T-helper 17 cell (primary cell): ENCODE measurements at regions not wholly inside any gene's neighbourhood (a gene's known extent, or its start where the extent isn't known, plus 50 kb on each side); places are given as distances from the start of the nearest gene placed in this dataset.

Source experiments
- ATAC-seq: fragments of 150-1000 bp; cut with Tn5 transposase; 2 replicates; pipeline ENCODE4 v1.10.0; 2021; ENCODE audit warnings: mild to moderate bottlenecking, moderate library complexity
- DNase-seq, 3 donors: peaks; one replicate each; pipeline versions ENCODE4 v3.0.0 to v3.0.0-alpha.2; 2020 to 2021
- H3K9me3 ChIP-seq: one replicate; pipeline ENCODE4 v1.7.0; 2013; ENCODE audit warnings: low read length, mild to moderate bottlenecking; ENCODE audit not compliant: control insufficient read depth, poor library complexity, severe bottlenecking
- H3K27ac Mint-ChIP-seq: one replicate; pipeline ENCODE4 v1.8.0; 2022; ENCODE audit warnings: mild to moderate bottlenecking, moderate library complexity, mixed read lengths
- H3K27me3 Mint-ChIP-seq: one replicate; pipeline ENCODE4 v1.8.0; 2022; ENCODE audit warnings: mixed read lengths
- H3K36me3 Mint-ChIP-seq: one replicate; pipeline ENCODE4 v1.8.0; 2022; ENCODE audit warnings: low read depth, mixed read lengths
- H3K4me1 Mint-ChIP-seq: one replicate; pipeline ENCODE4 v1.8.0; 2022; ENCODE audit warnings: mild to moderate bottlenecking, mixed read lengths
- H3K4me3 Mint-ChIP-seq: one replicate; pipeline ENCODE4 v1.8.0; 2022; ENCODE audit warnings: mild to moderate bottlenecking, moderate library complexity, mixed read lengths

DNA sequence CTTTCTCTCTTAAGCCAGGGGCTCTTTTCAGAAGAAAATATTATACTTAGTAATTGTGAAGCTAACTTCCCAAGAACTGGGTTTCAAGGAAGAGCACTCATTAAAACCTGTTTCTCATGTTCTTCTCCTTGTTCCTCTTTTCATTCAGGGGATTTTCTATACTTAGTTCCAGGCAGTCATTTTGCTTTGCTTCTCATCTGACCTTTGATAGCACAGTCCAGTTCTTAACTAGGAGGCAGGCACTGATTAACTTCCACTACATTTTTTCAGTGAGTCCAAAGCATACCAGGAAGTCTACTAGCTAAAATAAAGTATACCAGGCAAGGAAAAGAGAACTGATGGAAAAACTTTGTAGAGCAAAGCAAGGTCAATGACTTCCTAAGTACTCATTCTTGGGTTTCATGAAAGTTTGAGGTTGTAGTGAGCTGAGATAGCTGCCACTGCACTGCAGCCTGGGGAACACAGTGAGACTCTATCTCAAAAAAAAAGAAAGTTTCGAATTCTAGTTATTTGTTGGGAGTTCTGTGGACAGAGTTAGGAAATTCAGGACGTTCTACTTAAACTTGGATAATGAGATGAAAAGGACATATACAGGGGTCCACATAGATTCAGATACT lies 190.1 kb upstream of the HS3ST1 start:
- Mint-ChIP-seq H3K4me1 (no peaks in the 10 kb centered on the region), H3K27ac (no peak overlapping the region), H3K27me3 (no peaks in the 10 kb centered on the region), H3K4me3 (no peak overlapping the region), H3K36me3 (no peaks in the 10 kb centered on the region)
- ATAC-seq, result no peak
- no peak for DNase-seq
- no peaks in the 10 kb centered on the region for H3K9me3 ChIP-seq

DNA sequence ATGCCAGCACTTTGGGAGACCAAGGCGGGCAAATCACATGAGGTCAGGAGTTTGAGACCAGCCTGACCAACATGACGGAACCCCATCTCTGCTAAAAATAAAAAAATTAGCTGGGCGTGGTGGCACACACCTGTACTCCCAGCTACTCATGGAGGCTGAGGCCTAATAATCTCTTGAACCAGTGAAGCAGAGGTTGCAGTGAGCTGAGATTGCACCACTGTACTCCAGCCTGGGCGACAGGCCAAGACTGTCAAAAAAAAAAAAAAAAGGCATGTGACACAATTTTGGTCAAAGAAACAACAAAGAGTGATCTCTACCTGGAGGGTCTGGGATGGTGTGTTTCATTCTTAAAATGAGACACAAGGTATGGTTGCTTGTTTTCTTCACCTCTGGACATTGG lies 188.2 kb upstream of the HS3ST1 start:
- Mint-ChIP-seq H3K27ac (no peak overlapping the region), H3K27me3 (no peaks in the 10 kb centered on the region), H3K36me3 (peaks cover 5% of the 10 kb centered on the region), H3K4me1 (no peaks in the 10 kb centered on the region), H3K4me3 (no peak overlapping the region)
- ATAC-seq (no peak), DNase-seq (no peak)
- H3K9me3 ChIP-seq, result no peaks in the 10 kb centered on the region

DNA sequence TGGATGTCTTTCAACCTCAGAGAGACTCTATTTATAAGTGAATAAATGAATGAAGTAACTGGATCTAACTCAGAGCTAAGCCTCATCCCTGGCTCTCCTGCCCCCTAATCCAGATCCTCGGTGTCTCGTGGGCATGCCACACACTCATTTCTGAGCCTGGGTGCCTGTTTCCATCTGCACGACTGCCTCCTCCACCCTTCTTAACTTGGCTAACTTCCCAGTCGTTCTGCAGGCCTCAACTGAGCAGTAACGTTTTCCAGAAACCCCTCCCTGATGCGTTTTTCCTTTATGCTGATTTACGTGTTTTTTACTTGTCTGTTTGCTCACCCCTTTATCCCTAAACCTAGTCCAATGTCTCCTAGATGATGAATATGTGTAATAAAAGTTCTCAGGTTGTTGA lies 186.9 kb upstream of the HS3ST1 start:
- no peaks in the 10 kb centered on the region for H3K4me1 Mint-ChIP-seq
- H3K9me3 ChIP-seq, result no peaks in the 10 kb centered on the region
- no peaks in the 10 kb centered on the region for H3K27me3 Mint-ChIP-seq
- no peak overlapping the region for H3K27ac Mint-ChIP-seq
- no peak for ATAC-seq
- no peak for DNase-seq
- H3K36me3 Mint-ChIP-seq, result peaks cover 5% of the 10 kb centered on the region
- no peak overlapping the region for H3K4me3 Mint-ChIP-seq

DNA sequence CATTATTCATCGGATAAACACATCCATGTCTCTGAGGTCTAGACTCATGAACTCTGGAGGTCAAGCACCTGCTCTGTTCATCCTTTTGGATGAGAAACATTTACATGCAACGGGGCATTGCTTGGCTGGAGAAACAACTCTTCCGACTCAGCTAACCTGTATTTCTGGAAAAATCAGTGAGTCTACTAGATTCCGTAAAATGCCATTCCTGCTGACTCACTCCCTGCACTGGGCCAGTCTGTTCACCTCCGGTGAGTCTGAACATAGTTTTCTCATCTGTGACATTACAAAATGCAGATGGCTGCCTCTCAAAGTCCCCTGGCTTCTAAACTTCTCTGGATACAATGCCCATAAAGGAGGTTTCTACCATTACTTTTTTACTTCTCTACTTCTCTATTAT lies 185.7 kb upstream of the HS3ST1 start:
- no peak overlapping the region for H3K27ac Mint-ChIP-seq
- H3K4me3 Mint-ChIP-seq, result no peak overlapping the region
- H3K27me3 Mint-ChIP-seq, result no peaks in the 10 kb centered on the region
- H3K4me1 Mint-ChIP-seq, result no peaks in the 10 kb centered on the region
- no peaks in the 10 kb centered on the region for H3K9me3 ChIP-seq
- DNase-seq, result no peak
- H3K36me3 Mint-ChIP-seq, result peaks cover 5% of the 10 kb centered on the region
- no peak for ATAC-seq

DNA sequence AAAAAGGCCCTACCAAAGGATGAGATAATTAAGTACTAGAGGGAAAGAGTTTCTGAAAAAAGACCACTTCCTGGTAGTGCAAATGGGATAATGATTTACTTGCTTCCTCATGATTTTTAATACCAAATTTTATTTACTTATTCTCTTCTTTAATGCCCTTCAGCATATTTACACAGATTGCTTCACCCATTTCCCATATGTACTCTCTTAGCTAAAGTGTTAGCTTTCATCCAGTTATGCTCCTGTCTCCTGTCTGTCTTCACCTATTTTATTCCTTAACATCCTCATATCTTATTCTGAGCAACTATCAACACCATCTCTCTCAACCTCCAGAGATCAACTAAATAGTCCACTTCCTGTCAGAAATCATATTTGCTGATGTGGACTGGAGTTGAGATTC lies 183.2 kb upstream of the HS3ST1 start:
- H3K4me1 Mint-ChIP-seq, result no peaks in the 10 kb centered on the region
- ATAC-seq (no peak), DNase-seq (no peak)
- no peak overlapping the region for H3K27ac Mint-ChIP-seq
- H3K27me3 Mint-ChIP-seq, result no peaks in the 10 kb centered on the region
- no peak overlapping the region for H3K4me3 Mint-ChIP-seq
- H3K9me3 ChIP-seq, result no peaks in the 10 kb centered on the region
- peaks cover 5% of the 10 kb centered on the region for H3K36me3 Mint-ChIP-seq

DNA sequence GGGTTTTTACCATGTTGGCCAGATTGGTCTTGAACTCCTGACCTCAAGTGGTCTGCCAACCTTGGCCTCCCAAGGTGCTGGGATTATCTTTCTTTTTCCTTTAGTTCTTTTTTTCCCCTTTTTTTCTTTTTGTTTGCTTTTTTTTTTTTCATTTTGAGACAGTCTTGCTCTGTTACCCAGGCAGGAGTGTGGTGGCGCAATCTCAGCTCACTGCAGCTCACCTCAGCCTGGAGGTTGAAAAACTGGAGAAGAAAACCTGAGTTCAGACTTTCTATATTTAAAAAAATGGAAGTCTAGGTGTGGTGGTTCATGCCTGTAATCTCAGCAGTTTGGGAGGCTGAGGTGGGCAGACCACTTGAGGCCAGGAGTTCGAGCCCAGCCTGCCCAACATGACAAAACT lies 181.1 kb upstream of the HS3ST1 start:
- H3K4me3 Mint-ChIP-seq, result no peak overlapping the region
- no peak overlapping the region for H3K27ac Mint-ChIP-seq
- no peaks in the 10 kb centered on the region for H3K27me3 Mint-ChIP-seq
- no peak for DNase-seq
- H3K9me3 ChIP-seq, result no peaks in the 10 kb centered on the region
- peaks cover 2% of the 10 kb centered on the region for H3K4me1 Mint-ChIP-seq
- H3K36me3 Mint-ChIP-seq, result peaks cover 5% of the 10 kb centered on the region
- ATAC-seq, result no peak

DNA sequence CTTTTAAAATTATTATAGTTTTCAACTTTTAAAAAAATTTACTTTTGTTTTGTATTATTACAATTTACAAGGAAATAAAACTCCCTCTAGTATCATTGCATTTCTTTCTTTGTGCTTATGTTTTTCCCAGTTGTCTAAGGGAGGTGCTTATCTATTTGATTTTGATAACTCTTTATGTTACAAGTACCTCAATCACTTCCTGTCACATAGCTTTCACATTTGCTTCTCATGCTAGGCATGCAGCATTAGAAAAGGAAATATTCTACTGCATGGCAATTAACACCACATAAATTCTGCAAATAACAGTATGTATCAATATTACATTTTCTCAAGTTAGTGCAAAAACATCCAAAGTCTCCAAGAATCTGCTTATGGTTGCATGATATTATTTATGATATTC lies 180.3 kb upstream of the HS3ST1 start:
- no peaks in the 10 kb centered on the region for H3K9me3 ChIP-seq
- Mint-ChIP-seq H3K27ac (no peak overlapping the region), H3K4me3 (no peak overlapping the region), H3K4me1 (peaks cover 2% of the 10 kb centered on the region), H3K36me3 (peaks cover 5% of the 10 kb centered on the region), H3K27me3 (peaks cover 4% of the 10 kb centered on the region)
- no peak for ATAC-seq
- DNase-seq, result no peak

DNA sequence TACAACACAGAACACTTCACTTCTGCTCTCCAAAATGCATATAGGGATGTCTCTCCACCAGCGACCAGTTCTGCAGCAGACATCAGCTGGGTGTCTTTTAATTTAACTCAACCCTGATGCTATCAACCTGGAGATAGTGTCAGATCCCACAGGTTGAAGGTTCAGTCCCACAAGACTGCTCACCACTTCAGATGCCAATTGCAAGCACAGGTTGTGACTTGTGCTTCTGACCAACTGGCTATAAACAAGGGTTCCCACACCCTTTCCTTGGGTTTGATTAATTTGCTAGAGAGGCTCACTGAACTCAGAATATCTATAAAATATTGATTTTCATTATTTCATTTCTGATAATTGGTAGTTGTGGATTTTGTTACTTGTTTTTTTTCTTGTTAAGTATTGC lies 177.4 kb upstream of the HS3ST1 start:
- no peak overlapping the region for H3K27ac Mint-ChIP-seq
- ATAC-seq (no peak), DNase-seq (no peak)
- no peak overlapping the region for H3K4me3 Mint-ChIP-seq
- peaks cover 2% of the 10 kb centered on the region for H3K4me1 Mint-ChIP-seq
- peaks cover 4% of the 10 kb centered on the region for H3K27me3 Mint-ChIP-seq
- H3K36me3 Mint-ChIP-seq, result no peaks in the 10 kb centered on the region
- H3K9me3 ChIP-seq, result no peaks in the 10 kb centered on the region

DNA sequence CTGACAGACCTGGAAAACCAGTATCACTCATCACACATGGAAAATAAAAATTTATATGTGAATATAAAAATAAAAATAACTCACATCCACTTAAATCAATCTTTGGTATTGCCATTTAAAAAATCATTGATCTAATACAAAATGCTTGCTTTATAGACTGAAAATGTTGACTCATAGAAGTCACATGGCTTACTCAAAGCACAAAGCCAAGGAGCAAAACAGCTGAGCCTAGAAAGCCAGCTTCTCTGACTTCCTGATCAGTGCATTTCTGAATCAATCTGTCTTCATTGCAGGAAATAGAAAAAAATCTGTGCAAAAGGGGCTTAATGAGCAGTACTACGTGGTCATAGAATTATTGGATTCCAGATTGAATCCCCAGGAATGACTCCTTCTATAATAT lies 176.9 kb upstream of the HS3ST1 start:
- no peak for ATAC-seq
- Mint-ChIP-seq H3K27ac (no peak overlapping the region), H3K27me3 (peaks cover 4% of the 10 kb centered on the region), H3K4me1 (peaks cover 2% of the 10 kb centered on the region), H3K4me3 (no peak overlapping the region), H3K36me3 (no peaks in the 10 kb centered on the region)
- DNase-seq, result no peak
- H3K9me3 ChIP-seq, result no peaks in the 10 kb centered on the region

DNA sequence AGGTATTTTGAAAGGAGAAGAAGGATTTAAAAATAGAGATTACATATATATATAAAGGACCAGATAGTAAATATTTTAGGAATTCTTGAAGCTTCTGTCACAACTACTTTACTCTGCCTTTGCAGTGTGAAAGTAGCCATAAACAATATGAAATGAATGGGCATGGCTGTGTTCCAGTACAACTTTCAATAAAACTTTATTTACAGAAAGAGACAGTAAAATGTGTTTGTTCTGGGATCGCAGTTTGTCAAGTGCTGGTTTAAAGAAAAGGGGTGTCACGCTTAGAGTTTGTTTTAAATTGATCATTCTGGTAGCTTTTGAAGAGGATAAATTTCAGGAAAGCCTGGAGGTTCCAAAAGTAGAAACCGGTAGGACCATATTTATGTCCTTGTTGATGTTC lies 176.1 kb upstream of the HS3ST1 start:
- Mint-ChIP-seq H3K27ac (no peak overlapping the region), H3K27me3 (peaks cover 4% of the 10 kb centered on the region), H3K4me3 (no peak overlapping the region), H3K4me1 (peaks cover 2% of the 10 kb centered on the region), H3K36me3 (no peaks in the 10 kb centered on the region)
- ATAC-seq, result no peak
- no peaks in the 10 kb centered on the region for H3K9me3 ChIP-seq
- no peak for DNase-seq

DNA sequence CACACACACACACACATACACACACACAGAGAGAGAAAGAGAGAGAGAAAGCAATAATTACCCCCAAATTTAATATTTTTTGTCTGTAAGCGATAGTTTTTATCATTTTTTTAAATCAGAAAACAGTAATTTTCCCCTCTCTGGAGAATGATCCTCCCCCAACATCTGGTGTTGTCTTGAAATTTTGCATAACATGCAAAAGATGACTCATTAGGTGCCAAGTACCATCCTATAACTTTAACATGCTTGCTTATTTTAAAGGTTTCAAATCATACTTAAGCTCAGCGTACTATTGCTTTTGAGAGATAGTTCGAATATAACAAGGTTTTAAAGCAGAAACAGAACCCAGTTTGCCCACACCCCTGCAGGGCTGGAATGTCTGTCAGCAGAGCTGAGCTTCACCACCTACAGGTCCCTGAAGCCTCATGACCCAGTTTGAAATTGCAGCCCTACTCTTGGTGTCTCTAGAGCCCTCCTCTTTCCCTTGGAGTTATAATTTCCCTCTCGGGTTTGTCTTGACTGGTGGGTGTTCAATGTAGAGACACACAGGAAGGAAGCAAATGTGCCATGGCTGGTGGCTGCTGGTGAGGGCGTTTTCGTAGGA lies 175.0 kb upstream of the HS3ST1 start:
- peaks cover 11% of the 10 kb centered on the region for H3K27me3 Mint-ChIP-seq
- ATAC-seq (no peak), DNase-seq (no peak)
- no peaks in the 10 kb centered on the region for H3K9me3 ChIP-seq
- no peak overlapping the region for H3K4me3 Mint-ChIP-seq
- H3K4me1 Mint-ChIP-seq, result peaks cover 2% of the 10 kb centered on the region
- no peak overlapping the region for H3K27ac Mint-ChIP-seq
- H3K36me3 Mint-ChIP-seq, result no peaks in the 10 kb centered on the region

DNA sequence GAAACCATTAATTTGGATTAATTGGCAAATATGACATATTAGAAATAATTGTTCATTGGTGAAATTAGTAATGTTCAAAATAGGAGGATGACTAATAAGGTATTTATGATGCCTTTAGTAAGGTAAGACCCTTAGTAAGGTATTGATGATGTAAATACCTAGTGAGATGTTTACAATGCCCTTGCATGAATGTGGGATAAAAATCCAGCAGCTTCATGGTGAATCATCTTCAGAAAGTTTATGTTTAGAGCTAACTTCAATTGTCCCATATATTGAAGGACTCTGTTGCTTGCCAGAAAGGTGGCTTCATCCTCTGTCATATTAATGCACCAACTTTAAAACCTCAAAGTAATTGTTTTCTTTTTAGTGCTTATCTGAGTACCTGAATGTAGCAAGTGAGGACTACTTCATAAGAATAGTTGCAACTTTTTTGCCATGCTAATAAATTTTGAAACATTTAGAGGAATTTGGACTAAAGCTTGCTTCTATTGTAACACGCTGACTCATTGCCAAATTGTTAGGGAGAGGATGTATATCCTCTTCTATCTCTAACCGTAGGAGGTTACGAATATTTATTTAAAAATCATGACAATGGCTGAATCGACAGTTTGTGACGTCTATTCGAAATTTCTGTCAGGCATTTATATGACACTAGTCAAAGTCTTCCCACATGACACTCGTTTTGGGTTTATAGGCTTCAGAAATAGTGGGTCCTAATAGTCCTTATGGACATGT lies 174.1 kb upstream of the HS3ST1 start:
- H3K27ac Mint-ChIP-seq, result no peak overlapping the region
- peaks cover 15% of the 10 kb centered on the region for H3K27me3 Mint-ChIP-seq
- H3K4me3 Mint-ChIP-seq, result no peak overlapping the region
- ATAC-seq, result no peak
- H3K9me3 ChIP-seq, result no peaks in the 10 kb centered on the region
- peaks cover 2% of the 10 kb centered on the region for H3K4me1 Mint-ChIP-seq
- no peak for DNase-seq
- no peaks in the 10 kb centered on the region for H3K36me3 Mint-ChIP-seq

DNA sequence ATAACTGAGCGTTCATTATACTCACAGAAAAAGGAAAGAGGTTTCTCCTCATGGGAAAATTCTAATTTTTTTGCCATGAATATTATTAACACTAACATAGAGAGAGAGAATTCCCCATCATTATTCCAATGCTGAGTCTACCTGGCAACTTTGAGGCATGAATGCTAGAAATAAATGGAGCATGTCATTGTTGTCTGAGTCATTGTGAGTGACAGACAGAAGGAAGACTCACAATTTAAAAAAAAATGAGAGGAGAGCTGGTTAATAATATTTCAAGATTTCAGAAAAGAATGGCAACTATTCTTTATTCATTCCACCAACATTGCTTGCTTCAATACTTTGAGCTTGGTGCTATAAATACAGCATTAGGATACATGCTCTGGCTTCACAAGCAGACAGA lies 170.4 kb upstream of the HS3ST1 start:
- no peak overlapping the region for H3K27ac Mint-ChIP-seq
- DNase-seq, result no peak
- peaks cover 11% of the 10 kb centered on the region for H3K27me3 Mint-ChIP-seq
- H3K4me1 Mint-ChIP-seq, result no peaks in the 10 kb centered on the region
- H3K4me3 Mint-ChIP-seq, result no peak overlapping the region
- no peaks in the 10 kb centered on the region for H3K36me3 Mint-ChIP-seq
- ATAC-seq, result no peak
- no peaks in the 10 kb centered on the region for H3K9me3 ChIP-seq

DNA sequence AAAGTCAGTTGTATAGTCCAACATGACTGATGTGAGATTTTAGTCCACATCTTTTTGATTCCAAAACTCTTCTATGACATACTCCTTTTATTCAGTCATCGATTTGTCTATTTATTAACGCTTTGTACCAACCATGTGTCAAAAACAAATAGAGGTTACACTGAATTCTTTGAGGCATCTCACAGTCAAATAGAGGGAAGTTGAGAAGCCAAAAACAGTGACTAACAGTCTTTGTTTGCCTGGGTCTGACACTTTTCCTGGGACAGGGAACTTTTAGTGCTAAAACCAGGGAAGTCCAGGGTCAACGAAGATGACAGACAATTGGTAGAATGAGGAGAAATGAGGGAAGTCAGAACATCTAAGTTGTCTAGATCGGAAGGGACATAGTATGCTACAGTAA lies 169.9 kb upstream of the HS3ST1 start:
- Mint-ChIP-seq H3K27me3 (peaks cover 11% of the 10 kb centered on the region), H3K4me1 (no peaks in the 10 kb centered on the region), H3K27ac (no peak overlapping the region), H3K4me3 (no peak overlapping the region), H3K36me3 (no peaks in the 10 kb centered on the region)
- ATAC-seq (no peak), DNase-seq (no peak)
- H3K9me3 ChIP-seq, result no peaks in the 10 kb centered on the region
